ENCODE measurements at regions not wholly inside any gene's neighbourhood (a gene's known extent, or its start where the extent isn't known, plus 50 kb on each side); places are given as distances from the start of the nearest gene placed in this dataset.

- no peaks in the 10 kb centered on the region for H3K4me1 ChIP-seq (ENCODE audit: control insufficient read depth, low read length)
- no peaks in the 10 kb centered on the region for H3K9me3 ChIP-seq (ENCODE audit: control insufficient read depth, insufficient read depth, low read length)
- H3K36me3 ChIP-seq (ENCODE audit: control insufficient read depth, low read length) = no peaks in the 10 kb centered on the region
- H3K4me2 ChIP-seq (ENCODE audit: low read length) = no peak overlapping the region
- no peaks in the 10 kb centered on the region for H3K9me2 ChIP-seq (replicated peaks; ENCODE audit: control insufficient read depth, low read length)
- no peaks in the 10 kb centered on the region for H3F3A ChIP-seq (ENCODE audit: control insufficient read depth, insufficient read depth)
- TF ChIP-seq EZH2phosphoT487 (IDR thresholded peaks at IDR 0.05; ENCODE audit: borderline replicate concordance, low read length) (no peak), CTCF (IDR thresholded peaks at IDR 0.05; ENCODE audit: low read depth, low read length, poor library complexity, severe bottlenecking) (no peak)
- no peak overlapping the region for H3K4me3 ChIP-seq (ENCODE audit: low read length)
- H3K27me3 ChIP-seq (ENCODE audit: control insufficient read depth, low read length) = no peaks in the 10 kb centered on the region
- no peaks in the 10 kb centered on the region for H3K79me2 ChIP-seq (ENCODE audit: control insufficient read depth, low read length)
- no peak overlapping the region for H3K27ac ChIP-seq (ENCODE audit: low read depth, low read length)
- no peaks in the 10 kb centered on the region for H4K20me1 ChIP-seq (ENCODE audit: control insufficient read depth, insufficient read depth, low read depth, low read length)
Observed at GRCh38 chr18:38386146-38386545, 820.5 kb upstream of the CELF4 start.

GRCh38 chr18:38369772-38370690 is 804.4 kb upstream of the CELF4 start:
- no peaks in the 10 kb centered on the region for H3K27me3 ChIP-seq (ENCODE audit: control insufficient read depth, low read length)
- H3K4me3 ChIP-seq (ENCODE audit: low read length) = no peak overlapping the region
- no peaks in the 10 kb centered on the region for H4K20me1 ChIP-seq (ENCODE audit: control insufficient read depth, insufficient read depth, low read depth, low read length)
- H3K9me3 ChIP-seq (ENCODE audit: control insufficient read depth, insufficient read depth, low read length) = no peaks in the 10 kb centered on the region
- no peaks in the 10 kb centered on the region for H3K79me2 ChIP-seq (ENCODE audit: control insufficient read depth, low read length)
- H3F3A ChIP-seq (ENCODE audit: control insufficient read depth, insufficient read depth) = no peaks in the 10 kb centered on the region
- no peak overlapping the region for H3K4me2 ChIP-seq (ENCODE audit: low read length)
- no peaks in the 10 kb centered on the region for H3K36me3 ChIP-seq (ENCODE audit: control insufficient read depth, low read length)
- H3K27ac ChIP-seq (ENCODE audit: low read depth, low read length) = no peak overlapping the region
- TF ChIP-seq CTCF (IDR thresholded peaks at IDR 0.05; ENCODE audit: low read depth, low read length, poor library complexity, severe bottlenecking) = no peak
- H3K4me1 ChIP-seq (ENCODE audit: control insufficient read depth, low read length) = no peaks in the 10 kb centered on the region
- no peaks in the 10 kb centered on the region for H3K9me2 ChIP-seq (replicated peaks; ENCODE audit: control insufficient read depth, low read length)

- Histone ChIP-seq H3F3A (ENCODE audit: control insufficient read depth, insufficient read depth) (no peaks in the 10 kb centered on the region), H3K27ac (ENCODE audit: low read depth, low read length) (no peak overlapping the region), H4K20me1 (ENCODE audit: control insufficient read depth, insufficient read depth, low read depth, low read length) (no peaks in the 10 kb centered on the region), H3K4me3 (ENCODE audit: low read length) (no peak overlapping the region), H3K4me1 (ENCODE audit: control insufficient read depth, low read length) (no peaks in the 10 kb centered on the region), H3K9me3 (ENCODE audit: control insufficient read depth, insufficient read depth, low read length) (no peaks in the 10 kb centered on the region), H3K36me3 (ENCODE audit: control insufficient read depth, low read length) (no peaks in the 10 kb centered on the region), H3K4me2 (ENCODE audit: low read length) (no peak overlapping the region), H3K79me2 (ENCODE audit: control insufficient read depth, low read length) (no peaks in the 10 kb centered on the region), H3K9me2 (replicated peaks; ENCODE audit: control insufficient read depth, low read length) (no peaks in the 10 kb centered on the region), H3K27me3 (ENCODE audit: control insufficient read depth, low read length) (no peaks in the 10 kb centered on the region)
- no peak for TF ChIP-seq CTCF (IDR thresholded peaks at IDR 0.05; ENCODE audit: low read depth, low read length, poor library complexity, severe bottlenecking)
- no peak for TF ChIP-seq EZH2phosphoT487 (IDR thresholded peaks at IDR 0.05; ENCODE audit: borderline replicate concordance, low read length)
Observed at GRCh38 chr18:38368886-38369285, 803.3 kb upstream of the CELF4 start.

Data from DOHH2 (cell line).